Suprapubic skin (tissue), 4 donors: ENCODE measurements at regions not wholly inside any gene's neighbourhood (a gene's known extent, or its start where the extent isn't known, plus 50 kb on each side); places are given as distances from the start of the nearest gene placed in this dataset.

Source experiments
- CTCF ChIP-seq, 2 donors: fragments of 200-600 bp in 1 of 2; fragments of 450-650 bp in 1 of 2; sonication (generic) in 1 of 2; IDR thresholded peaks; one replicate each; pipeline ENCODE4 v1.5.1; 2016 to 2019; ENCODE audit warnings: antibody characterized with exemption in 2 of 2, mild to moderate bottlenecking in 1 of 2, moderate library complexity in 1 of 2
- EP300 ChIP-seq: sonication (generic); formaldehyde crosslinking; IDR thresholded peaks from one replicate; pipeline ENCODE4 v1.6.1; 2017; ENCODE audit warnings: antibody characterized with exemption
- POLR2A ChIP-seq, 2 donors: fragments of 450-650 bp; IDR thresholded peaks; one replicate each; pipeline ENCODE4 v1.6.1; 2017; ENCODE audit warnings: antibody characterized with exemption in 2 of 2, mild to moderate bottlenecking in 2 of 2, moderate library complexity in 2 of 2
- POLR2AphosphoS5 ChIP-seq, 3 donors: sonication (generic); formaldehyde crosslinking; IDR thresholded peaks; one replicate each; pipeline ENCODE4 v1.6.1; 2017; ENCODE audit warnings: antibody characterized with exemption in 3 of 3

- no peak for TF ChIP-seq CTCF (IDR thresholded peaks at IDR 0.05)
- TF ChIP-seq POLR2AphosphoS5 (IDR thresholded peaks at IDR 0.05) = no peak
- TF ChIP-seq POLR2A (IDR thresholded peaks at IDR 0.05) = no peak
- TF ChIP-seq EP300 = no peak
Measured at GRCh38 chr14:87044807-87045206, 948.2 kb downstream of the GALC start.
